Neural progenitor cell (in vitro differentiated cells): ENCODE measurements at regions not wholly inside any gene's neighbourhood (a gene's known extent, or its start where the extent isn't known, plus 50 kb on each side); places are given as distances from the start of the nearest gene placed in this dataset.

Experiments used
- DNase-seq: peaks from one replicate; pipeline ENCODE4 v3.0.0-alpha.2; 2016; ENCODE audit warnings: low spot score
- H2AFZ ChIP-seq: fragments of 200-600 bp; sonication (generic); replicated peaks from 2 replicates; pipeline ENCODE4 v1.6.1; 2016; ENCODE audit warnings: antibody characterized with exemption
- H3F3A ChIP-seq: fragments of 200-600 bp; sonication (generic); 2 replicates; pipeline ENCODE4 v1.6.1; 2016; ENCODE audit warnings: antibody characterized with exemption, low read depth
- H3K27ac ChIP-seq: fragments of 200-600 bp; sonication (generic); 2 replicates; pipeline ENCODE4 v1.5.1; 2016; ENCODE audit warnings: mild to moderate bottlenecking
- H3K27me3 ChIP-seq: fragments of 200-600 bp; sonication (generic); 2 replicates; pipeline ENCODE4 v1.6.1; 2016; ENCODE audit warnings: mild to moderate bottlenecking, moderate library complexity
- H3K36me3 ChIP-seq: fragments of 200-600 bp; sonication (generic); 2 replicates; pipeline ENCODE4 v1.5.1; 2016
- H3K4me1 ChIP-seq: fragments of 200-600 bp; sonication (generic); 2 replicates; pipeline ENCODE4 v1.6.1; 2016; ENCODE audit warnings: mixed run types
- H3K4me2 ChIP-seq: fragments of 200-600 bp; sonication (generic); 2 replicates; pipeline ENCODE4 v1.6.1; 2016
- H3K4me3 ChIP-seq: fragments of 200-600 bp; sonication (generic); 2 replicates; pipeline ENCODE4 v1.5.1; 2016
- H3K79me2 ChIP-seq: fragments of 200-600 bp; sonication (generic); 2 replicates; pipeline ENCODE4 v1.6.1; 2016; ENCODE audit warnings: low read depth
- H3K9ac ChIP-seq: fragments of 200-600 bp; sonication (generic); 2 replicates; pipeline ENCODE4 v1.6.1; 2016
- H3K9me3 ChIP-seq: fragments of 200-600 bp; sonication (generic); 2 replicates; pipeline ENCODE4 v1.5.1; 2016; ENCODE audit warnings: low read depth
- H4K20me1 ChIP-seq: fragments of 200-600 bp; sonication (generic); 2 replicates; pipeline ENCODE4 v1.6.1; 2016; ENCODE audit warnings: low read depth
- H3K27ac Mint-ChIP-seq: 3 replicates; pipeline ENCODE4 v1.8.0; 2021; ENCODE audit warnings: mixed read lengths
- H3K27me3 Mint-ChIP-seq: 2 replicates; pipeline ENCODE4 v1.8.0; 2022; ENCODE audit warnings: low read depth, mild to moderate bottlenecking, inconsistent platforms, moderate library complexity, mixed read lengths; ENCODE audit not compliant: insufficient read depth
- H3K36me3 Mint-ChIP-seq: 3 replicates; pipeline ENCODE4 v1.8.0; 2021; ENCODE audit warnings: mixed read lengths
- H3K4me1 Mint-ChIP-seq: 3 replicates; pipeline ENCODE4 v1.8.0; 2021; ENCODE audit warnings: mixed read lengths
- H3K4me3 Mint-ChIP-seq: 3 replicates; pipeline ENCODE4 v1.8.0; 2021; ENCODE audit warnings: mild to moderate bottlenecking, moderate library complexity, mixed read lengths
- H3K9me3 Mint-ChIP-seq: 3 replicates; pipeline ENCODE4 v1.8.0; 2020; ENCODE audit warnings: mixed read lengths
- EZH2 ChIP-seq: fragments of 200-600 bp; sonication (generic); IDR thresholded peaks from 2 replicates; pipeline ENCODE4 v1.6.1; 2017; ENCODE audit warnings: antibody characterized with exemption, mild to moderate bottlenecking, moderate library complexity
- EZH2phosphoT487 ChIP-seq: fragments of 200-600 bp; sonication (generic); IDR thresholded peaks from 2 replicates; pipeline ENCODE4 v1.6.1; 2017; ENCODE audit warnings: antibody characterized with exemption
- TF ChIP-seq, protein P1 (sequence below): fragments of 200-600 bp; sonication (generic); IDR thresholded peaks from 2 replicates; pipeline ENCODE4 v1.5.1; 2017; ENCODE audit warnings: antibody characterized with exemption, mild to moderate bottlenecking

DNA sequence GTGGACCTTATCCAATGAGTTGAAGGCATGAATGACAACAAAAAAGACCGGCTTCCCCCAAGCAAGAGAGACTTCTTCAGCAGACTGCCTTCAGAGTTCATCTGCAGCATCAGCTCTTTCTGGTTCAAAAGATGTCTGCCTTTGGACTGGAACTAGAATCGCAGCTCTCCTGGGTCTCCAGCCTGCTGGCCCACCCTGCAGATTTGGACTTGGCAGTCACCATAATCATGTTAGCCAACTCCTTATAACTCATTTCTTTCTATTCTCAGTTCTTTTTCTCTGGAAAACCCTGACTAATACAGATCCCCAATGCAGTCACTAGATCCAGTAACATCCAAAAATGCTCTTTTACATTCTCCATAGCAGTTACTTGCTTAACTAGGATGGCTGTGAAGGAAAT is 89.2 kb upstream of the MARK1 start:
- Histone ChIP-seq H3K4me3 (no peak overlapping the region), H3K79me2 (no peaks in the 10 kb centered on the region), H3K4me2 (no peak overlapping the region), H3F3A (no peaks in the 10 kb centered on the region), H3K36me3 (no peaks in the 10 kb centered on the region), H3K9ac (no peak overlapping the region), H4K20me1 (no peaks in the 10 kb centered on the region), H3K27me3 (no peaks in the 10 kb centered on the region), H3K27ac (no peak overlapping the region), H2AFZ (no peak overlapping the region), H3K9me3 (no peaks in the 10 kb centered on the region), H3K4me1 (no peaks in the 10 kb centered on the region)
- TF ChIP-seq EZH2phosphoT487 (no peak), EZH2 (no peak)
- TF ChIP-seq, protein P1, sequence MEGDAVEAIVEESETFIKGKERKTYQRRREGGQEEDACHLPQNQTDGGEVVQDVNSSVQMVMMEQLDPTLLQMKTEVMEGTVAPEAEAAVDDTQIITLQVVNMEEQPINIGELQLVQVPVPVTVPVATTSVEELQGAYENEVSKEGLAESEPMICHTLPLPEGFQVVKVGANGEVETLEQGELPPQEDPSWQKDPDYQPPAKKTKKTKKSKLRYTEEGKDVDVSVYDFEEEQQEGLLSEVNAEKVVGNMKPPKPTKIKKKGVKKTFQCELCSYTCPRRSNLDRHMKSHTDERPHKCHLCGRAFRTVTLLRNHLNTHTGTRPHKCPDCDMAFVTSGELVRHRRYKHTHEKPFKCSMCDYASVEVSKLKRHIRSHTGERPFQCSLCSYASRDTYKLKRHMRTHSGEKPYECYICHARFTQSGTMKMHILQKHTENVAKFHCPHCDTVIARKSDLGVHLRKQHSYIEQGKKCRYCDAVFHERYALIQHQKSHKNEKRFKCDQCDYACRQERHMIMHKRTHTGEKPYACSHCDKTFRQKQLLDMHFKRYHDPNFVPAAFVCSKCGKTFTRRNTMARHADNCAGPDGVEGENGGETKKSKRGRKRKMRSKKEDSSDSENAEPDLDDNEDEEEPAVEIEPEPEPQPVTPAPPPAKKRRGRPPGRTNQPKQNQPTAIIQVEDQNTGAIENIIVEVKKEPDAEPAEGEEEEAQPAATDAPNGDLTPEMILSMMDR = no peak
- Mint-ChIP-seq H3K4me3 (no peak overlapping the region), H3K27ac (no peak overlapping the region), H3K4me1 (no peaks in the 10 kb centered on the region), H3K9me3 (peaks cover 2% of the 10 kb centered on the region), H3K36me3 (no peaks in the 10 kb centered on the region), H3K27me3 (peaks cover 2% of the 10 kb centered on the region)
- no peak for DNase-seq

DNA sequence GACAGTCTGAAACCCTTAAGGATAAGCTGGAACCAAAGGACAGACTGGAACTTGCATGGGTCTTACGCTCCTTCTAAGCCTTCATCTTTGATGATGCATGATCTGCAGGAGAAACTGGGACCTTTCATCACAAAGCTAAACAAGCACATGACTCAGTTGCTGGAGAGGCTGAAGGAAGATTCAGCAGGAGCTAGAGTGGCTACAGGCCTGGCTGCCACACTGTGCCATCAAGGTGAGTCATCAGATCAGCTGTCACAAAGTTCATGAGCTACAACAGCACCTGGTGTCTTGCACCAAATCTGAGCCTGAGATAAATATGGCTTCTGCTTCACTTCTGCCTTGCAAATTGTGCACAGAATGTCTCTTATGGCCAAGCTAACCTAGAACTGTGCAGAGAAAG is 95.5 kb upstream of the MARK1 start:
- no peaks in the 10 kb centered on the region for H3K36me3 Mint-ChIP-seq

DNA sequence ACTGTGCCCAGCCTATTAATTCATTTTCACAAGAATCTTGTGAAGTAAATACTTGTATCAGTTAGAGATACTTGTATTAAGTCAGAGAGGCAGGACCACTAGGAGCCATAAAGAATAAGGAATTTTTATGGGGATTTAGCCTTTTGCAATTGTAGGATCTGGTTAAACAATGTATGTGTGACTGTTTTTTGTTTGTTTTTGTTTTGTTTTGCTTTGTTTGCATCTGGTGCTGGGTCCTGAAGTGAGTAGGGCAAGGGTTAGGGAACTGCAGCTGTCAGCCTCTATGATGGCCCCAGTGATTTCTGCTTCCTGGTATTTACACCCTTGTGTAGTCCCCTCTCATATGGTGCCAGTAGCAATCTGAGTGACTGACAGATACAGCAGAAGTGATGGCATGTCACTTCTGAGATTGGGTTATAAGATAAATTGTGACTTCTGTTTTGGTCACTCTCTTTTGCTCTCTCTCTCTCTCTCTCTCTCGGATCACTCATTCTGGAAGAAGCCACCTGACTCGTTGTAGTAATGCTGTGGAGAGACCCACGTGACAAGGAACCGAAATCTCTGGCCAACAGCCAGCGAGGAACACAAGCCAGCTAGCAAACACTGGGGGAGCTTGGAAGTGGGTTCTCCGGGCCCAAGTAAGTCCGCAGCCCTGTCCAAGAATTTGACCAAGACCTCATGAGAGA is 96.2 kb upstream of the MARK1 start:
- no peaks in the 10 kb centered on the region for H3F3A ChIP-seq

More for the DNA sequence above, 95.5 kb upstream of the MARK1 start:
- Histone ChIP-seq H3K27ac (no peak overlapping the region), H4K20me1 (no peaks in the 10 kb centered on the region), H3K9ac (no peak overlapping the region), H3K4me1 (no peaks in the 10 kb centered on the region), H3K4me3 (no peak overlapping the region), H3K27me3 (no peaks in the 10 kb centered on the region), H3F3A (no peaks in the 10 kb centered on the region), H3K79me2 (no peaks in the 10 kb centered on the region), H2AFZ (no peak overlapping the region), H3K9me3 (no peaks in the 10 kb centered on the region), H3K4me2 (no peak overlapping the region), H3K36me3 (no peaks in the 10 kb centered on the region)
- TF ChIP-seq EZH2phosphoT487 = no peak
- TF ChIP-seq EZH2 = no peak
- TF ChIP-seq, protein P1 = no peak
- no peaks in the 10 kb centered on the region for H3K9me3 Mint-ChIP-seq
- DNase-seq = no peak
- no peaks in the 10 kb centered on the region for H3K4me1 Mint-ChIP-seq
- H3K4me3 Mint-ChIP-seq = no peak overlapping the region
- H3K27me3 Mint-ChIP-seq = peaks cover 2% of the 10 kb centered on the region
- no peak overlapping the region for H3K27ac Mint-ChIP-seq

More for the DNA sequence above, 96.2 kb upstream of the MARK1 start:
- Histone ChIP-seq H3K36me3 (no peaks in the 10 kb centered on the region), H4K20me1 (no peaks in the 10 kb centered on the region), H3K4me2 (no peak overlapping the region), H3K9ac (no peak overlapping the region), H3K79me2 (no peaks in the 10 kb centered on the region), H3K27me3 (no peaks in the 10 kb centered on the region), H3K4me1 (no peaks in the 10 kb centered on the region), H3K27ac (no peak overlapping the region), H3K9me3 (no peaks in the 10 kb centered on the region), H3K4me3 (no peak overlapping the region), H2AFZ (no peak overlapping the region)
- peaks cover 2% of the 10 kb centered on the region for H3K27me3 Mint-ChIP-seq
- no peaks in the 10 kb centered on the region for H3K4me1 Mint-ChIP-seq
- DNase-seq = no peak
- no peaks in the 10 kb centered on the region for H3K9me3 Mint-ChIP-seq
- H3K27ac Mint-ChIP-seq = no peak overlapping the region
- H3K4me3 Mint-ChIP-seq = no peak overlapping the region
- no peaks in the 10 kb centered on the region for H3K36me3 Mint-ChIP-seq
- no peak for TF ChIP-seq EZH2phosphoT487
- no peak for TF ChIP-seq EZH2
- TF ChIP-seq, protein P1 = no peak
